NCI-H146 treated with DMSO at 0.1 percent for 48 hours (cell line): ENCODE measurements at regions not wholly inside any gene's neighbourhood (a gene's known extent, or its start where the extent isn't known, plus 50 kb on each side); places are given as distances from the start of the nearest gene placed in this dataset.

Experiments
- DNase-seq: peaks from one replicate; lab custom pipeline; 2025; ENCODE audit not compliant: unreplicated experiment; lab: John Stamatoyannopoulos, UW

DNA sequence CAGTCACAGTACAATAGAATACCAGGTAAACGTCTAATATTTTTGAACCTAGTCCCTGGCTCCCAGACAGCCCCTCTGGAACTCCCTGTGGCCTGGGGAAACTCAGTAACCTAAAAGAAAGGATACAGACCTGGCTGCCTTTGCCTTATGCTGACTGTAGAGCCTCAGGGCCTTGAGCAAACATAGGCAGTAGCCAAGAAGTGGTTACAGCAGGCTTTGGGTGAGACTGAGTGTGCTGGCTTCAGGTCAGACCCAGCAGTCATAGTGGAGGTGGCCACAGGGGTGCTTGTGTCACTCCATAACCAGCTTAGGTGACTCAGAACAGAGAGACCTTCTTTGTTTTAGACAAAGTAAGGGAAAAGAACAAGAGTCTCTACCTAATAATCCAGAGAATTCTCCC lies 141.8 kb upstream of the PRDX4 start:
- DNase-seq, result no peak

DNA sequence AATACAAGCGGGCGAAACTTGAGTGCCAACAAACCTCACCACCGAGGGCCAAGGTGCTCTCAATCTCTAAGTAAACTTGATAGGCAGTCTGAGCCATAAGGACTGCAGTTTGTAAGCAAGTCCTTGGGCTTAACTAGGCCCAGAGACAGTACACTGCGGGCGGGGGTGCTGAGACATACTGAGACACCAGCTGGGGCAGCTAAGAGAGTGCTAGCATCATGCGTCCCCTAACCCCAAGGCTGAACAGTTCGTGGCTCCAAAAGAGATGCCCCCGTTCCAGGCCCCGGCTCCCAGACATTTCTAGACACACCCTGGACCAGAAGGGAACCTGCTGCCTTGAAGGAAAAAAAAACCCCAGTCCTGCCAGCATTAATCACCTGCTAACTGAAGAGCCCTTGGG lies 126.8 kb upstream of the PRDX4 start:
- DNase-seq, result no peak

DNA sequence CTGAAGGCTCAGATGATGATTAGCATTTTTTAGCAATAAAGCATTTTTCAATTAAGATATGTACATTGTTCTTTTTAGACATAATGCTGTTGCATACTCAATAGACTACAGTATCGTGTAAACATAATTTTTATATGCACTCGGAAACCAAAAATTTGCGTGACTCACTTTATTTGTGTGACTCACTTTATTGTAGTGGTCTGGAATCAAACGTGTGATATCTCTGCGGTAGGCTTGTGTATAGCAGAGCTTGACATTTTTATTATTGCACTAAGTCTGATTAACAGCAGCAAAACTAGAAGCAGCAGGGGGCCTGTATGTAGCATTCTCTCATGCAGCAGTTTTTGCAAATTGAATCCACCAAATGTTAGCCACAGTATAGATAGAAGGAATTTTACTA lies 119.1 kb upstream of the PRDX4 start:
- DNase-seq, result no peak

DNA sequence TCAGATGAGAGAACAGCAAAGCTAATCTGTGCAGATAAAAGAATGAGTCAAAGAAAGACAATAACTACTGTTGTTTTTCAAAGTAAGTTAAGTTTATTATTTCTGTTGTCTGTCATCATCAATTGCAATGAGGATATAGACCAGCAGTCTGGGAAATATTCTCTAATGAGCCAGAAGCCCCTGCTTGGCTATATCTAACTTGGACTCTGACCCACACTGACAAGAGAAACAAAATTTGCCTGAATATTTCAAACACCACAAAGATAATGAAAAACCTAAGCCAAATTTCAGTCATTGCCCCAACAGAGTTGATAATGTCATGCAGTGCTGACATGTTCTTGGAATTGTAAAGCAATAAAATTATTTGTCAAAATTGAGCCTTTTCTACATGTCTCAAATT lies 115.0 kb upstream of the PRDX4 start:
- DNase-seq, result no peak

DNA sequence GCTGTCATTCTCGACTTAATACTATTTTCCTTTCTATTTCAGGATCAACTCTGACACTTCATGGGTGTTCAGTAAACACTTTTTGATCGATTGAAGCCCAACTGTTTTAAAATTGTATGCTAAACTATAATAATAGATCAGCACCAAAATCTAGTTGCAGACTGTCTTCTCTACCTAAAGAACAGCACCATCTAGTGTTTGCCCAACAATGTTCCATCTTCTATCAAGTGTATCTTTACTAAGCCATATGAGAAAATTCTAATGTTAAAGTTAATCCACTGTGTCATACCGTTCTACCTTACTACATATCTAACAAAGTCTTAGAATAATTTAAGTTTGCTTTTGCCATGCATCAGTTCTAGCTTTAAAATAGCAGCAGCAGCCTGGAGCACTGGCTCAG lies 113.0 kb upstream of the PRDX4 start:
- peak; percentile 36 for DNase-seq

DNA sequence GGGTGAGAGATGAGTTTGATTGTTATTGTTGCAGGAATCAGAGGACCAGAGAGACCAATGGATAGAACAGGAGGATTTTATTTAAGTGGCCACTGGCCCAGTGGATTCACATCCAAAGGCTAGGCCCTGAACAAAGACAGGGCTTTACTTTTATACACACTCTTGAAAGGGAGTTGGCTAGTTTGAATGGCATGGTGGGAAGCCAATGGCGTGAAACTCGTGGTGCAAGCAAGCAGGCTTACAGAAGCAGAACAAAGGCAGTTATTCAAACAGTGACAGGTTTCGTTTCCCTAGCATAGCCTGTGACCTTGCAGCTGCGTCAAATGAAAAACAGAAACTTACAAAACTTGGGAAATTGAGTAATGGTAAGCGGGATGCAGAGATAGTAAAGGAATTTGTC lies 110.2 kb upstream of the PRDX4 start:
- no peak for DNase-seq

DNA sequence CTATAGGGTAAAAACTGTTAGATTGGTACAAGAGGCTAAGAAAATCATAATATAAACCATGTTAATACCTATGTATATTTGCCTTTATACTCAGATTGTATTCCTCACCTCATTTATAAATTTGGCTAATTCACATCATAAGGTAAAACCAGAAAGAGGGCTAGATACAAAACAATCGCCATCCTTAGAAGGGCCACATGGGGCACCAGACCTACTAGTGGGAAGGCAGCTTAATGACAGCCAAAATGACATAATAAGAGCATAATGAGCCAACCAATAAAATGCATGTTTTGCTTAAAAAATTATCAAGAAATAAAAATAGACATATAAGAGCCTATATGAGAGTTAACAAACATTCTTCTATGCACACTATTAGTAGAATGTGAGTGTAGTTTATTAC lies 107.3 kb upstream of the PRDX4 start:
- no peak for DNase-seq

DNA sequence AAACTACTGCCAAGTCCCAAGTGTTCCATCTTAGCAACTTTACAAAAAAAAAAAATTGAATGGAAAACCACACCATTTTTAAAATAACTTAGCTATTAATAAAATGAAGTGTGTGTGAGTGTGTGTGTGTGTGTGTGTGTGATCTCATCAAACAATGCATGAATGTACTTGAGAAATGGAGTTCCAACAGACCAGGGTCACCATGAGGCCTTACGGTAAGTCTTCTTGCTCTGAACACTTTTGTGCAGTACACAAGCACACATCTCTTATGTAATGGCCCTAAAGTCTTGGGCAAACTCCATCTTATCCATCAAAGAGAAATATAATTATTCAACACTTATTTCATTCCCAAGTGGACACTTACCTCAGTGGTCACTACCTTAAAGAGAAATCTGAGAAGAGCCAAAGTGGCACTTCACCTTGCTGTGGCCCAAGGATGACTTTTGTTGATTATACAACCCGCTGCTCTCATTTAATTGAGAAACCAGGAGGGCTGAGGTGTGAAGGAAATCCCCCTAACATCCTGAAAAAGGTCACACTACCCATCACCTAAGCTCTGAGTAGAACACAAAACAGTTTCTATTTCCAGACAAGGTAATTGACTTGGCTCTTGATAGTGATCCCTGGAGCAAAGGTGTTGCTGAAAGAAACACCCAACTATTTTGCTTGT lies 96.5 kb upstream of the PRDX4 start:
- DNase-seq, result no peak

DNA sequence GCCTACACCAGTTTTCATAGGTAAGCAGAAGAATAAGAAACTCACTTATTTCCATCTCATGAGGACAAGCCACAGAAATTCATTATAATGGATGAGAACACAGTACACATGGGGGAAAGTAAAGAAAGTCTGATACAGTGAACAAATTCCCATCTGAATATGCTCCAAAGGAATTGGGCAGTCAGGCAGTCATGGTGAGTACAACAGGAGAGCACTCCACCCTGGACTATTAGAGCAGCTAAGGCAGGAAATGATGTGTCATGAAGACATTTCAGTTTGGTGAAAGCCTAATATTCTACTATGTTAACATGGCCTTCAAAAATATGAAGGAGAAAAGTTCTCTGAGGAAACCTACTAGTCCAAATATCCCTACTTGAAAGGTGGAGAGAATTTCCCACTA lies 92.0 kb upstream of the PRDX4 start:
- no peak for DNase-seq

DNA sequence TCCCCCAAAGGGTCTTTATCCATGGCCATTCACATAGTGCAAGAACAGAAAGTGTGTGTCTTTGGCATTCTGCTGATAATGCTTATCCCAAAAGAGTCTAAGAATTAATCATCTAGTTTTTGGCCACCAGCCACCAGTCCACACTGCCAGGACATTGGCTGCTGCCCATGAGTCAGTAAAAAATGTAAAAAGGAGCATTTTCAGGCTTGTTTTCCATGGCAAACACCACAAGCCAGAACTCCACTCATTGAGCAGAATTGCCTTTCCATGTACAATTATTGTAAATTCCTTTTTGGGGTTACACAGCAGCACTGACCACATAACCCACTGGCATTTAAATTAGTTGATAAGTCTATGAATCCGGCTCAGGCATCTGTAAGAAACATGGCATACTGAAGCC lies 89.2 kb upstream of the PRDX4 start:
- no peak for DNase-seq

DNA sequence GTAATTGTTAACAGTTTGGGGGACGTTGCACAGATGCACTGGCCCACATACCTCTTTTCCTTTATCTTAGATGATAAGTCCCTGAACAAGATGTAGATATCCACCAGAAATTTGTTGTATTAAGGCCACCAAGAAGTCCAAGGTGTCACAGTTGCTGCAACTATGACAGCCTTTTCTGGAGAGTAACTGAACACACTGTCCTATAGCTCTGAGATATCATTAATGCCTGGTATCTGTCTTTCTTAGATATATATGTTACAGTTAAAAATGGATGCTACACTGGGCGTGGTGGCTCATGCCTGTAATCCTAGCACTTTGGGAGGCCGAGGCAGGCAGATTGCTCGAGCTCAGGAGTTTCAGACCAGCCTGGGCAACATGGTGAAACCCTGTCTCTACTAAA lies 77.8 kb upstream of the PRDX4 start:
- DNase-seq, result no peak

DNA sequence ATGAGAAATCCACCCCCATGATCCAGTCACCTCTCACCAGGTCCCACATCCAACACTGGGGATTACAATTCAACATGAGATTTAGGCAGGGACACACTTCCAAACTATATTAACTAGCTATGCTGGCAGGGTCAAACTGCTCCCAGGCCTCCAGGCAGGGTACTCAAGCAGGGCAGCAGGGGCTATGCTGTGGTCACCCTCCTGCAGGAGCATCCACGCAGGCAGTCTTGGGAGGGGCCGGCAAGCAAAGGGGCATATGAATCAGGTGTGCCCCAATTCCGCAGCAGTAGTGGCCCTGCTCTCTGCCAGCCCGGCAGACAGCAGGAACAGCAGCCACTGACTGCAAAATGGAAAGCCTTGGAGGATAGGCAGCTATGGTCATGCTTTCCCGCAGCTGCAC lies 74.6 kb upstream of the PRDX4 start:
- no peak for DNase-seq

DNA sequence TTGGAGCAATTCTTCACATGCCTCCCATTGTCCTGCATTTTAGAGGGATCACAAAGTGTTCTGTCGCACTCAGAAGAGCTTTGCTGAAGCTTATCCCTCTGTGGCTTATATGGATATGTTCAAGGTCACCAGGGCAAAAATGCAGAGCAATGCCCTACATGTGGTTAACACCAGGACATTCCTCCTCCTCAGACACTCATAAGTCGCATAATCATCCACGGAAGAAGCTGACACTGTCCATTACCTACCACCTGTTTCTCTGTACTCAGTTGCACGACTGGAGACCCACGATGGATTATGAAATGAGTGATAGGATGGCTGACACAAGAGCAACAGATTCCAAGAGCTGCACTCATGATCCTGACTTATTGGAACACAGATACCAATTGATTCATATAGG lies 68.7 kb upstream of the PRDX4 start:
- no peak for DNase-seq

DNA sequence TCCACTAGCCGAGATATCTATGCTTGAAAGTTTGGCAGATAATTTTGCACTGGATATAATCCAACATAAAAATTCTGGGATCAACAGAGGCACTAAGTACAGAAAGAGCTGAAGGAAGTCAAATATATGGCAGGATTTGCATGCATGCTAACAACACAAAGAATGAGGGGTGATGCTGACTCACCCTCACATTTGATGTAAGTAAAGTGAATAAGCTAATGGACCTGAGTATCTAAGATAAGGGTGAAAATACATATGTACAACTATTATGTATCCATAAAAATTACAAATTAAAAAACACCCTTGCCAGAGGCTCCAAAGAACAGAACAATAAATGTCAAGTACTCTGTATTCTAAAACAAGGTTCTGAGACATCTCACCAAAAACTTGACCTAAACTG lies 63.8 kb upstream of the PRDX4 start:
- DNase-seq, result no peak

DNA sequence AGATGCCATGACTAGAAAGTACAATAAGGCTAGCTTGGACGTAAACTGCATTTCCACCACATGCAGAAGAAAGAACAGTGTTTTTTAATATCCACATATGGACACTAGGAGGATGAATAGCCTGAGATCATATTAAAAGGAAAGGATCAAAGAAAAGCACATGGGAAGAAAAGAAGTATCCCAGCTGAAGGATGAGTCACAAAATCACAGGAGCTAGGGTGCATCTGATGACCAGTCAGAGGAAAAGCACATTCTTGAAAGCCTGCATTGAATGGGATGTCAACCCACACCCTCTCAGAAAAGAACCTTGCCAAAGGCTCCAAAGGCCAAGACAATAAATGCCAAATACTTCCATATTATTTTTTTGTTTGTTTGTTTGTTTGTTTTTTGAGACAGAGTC lies 56.8 kb upstream of the PRDX4 start:
- DNase-seq, result no peak

DNA sequence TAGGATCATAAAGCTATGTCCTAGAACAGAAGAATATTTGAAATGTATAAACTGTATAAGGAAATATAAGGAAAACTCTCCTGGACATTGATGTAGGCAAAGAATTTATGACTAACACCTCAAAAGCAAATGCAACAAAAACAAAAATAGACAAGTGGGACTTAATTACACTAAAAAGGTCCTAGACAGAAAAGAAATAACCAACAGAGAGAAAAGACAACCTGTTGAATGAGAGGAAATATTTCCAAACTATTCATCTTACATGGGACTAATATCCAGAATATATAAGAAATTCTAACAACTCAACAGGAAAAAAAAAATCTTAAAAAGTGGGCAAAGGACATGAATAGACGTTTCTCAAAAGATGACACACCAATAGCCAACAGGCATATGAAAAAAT lies 54.4 kb upstream of the PRDX4 start:
- no peak for DNase-seq

DNA sequence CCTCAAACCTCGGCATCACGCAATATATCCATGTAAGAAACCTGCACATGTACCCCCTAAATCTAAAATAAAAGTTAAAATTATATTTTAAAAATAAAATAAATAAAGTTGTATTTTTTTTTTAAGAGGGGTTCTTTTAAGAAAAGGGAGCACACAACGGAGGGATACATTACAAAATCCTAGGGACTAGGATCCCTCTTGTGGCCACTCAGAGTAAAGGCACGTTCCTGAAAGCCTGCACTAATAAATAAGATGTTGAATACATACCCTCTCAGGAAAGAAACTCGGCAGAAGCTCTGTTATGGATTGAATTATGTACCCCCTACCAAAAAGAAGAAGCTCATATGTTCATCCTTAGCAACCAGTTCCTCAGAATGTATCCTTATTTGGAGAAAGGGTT lies 50.9 kb upstream of the PRDX4 start:
- no peak for DNase-seq
